OCI-LY1 (cell line): ENCODE measurements at regions not wholly inside any gene's neighbourhood (a gene's known extent, or its start where the extent isn't known, plus 50 kb on each side); places are given as distances from the start of the nearest gene placed in this dataset.

Experiments
- CTCF ChIP-seq: fragments of 200-600 bp; sonication (generic), shearing (Covaris generic); IDR thresholded peaks from 2 replicates; pipeline ENCODE4 v1.5.1; 2017; ENCODE audit warnings: mild to moderate bottlenecking, antibody characterized with exemption, low read length, moderate library complexity, mixed read lengths
- EZH2 ChIP-seq: fragments of 200-600 bp; sonication (generic), shearing (Covaris generic); IDR thresholded peaks from 2 replicates; pipeline ENCODE4 v1.8.0; 2017; ENCODE audit warnings: borderline replicate concordance, mixed run types, mild to moderate bottlenecking, antibody characterized with exemption, low read length, moderate library complexity, mixed read lengths

- TF ChIP-seq CTCF (no peak), EZH2 (no peak)
Measured at GRCh38 chr9:79301085-79301484, 270.7 kb upstream of the TLE4 start.
